G401 (cell line): ENCODE measurements at regions not wholly inside any gene's neighbourhood (a gene's known extent, or its start where the extent isn't known, plus 50 kb on each side); places are given as distances from the start of the nearest gene placed in this dataset.
"Not testable (repeated sequence)": the region's sequence is repeated elsewhere in the genome, so short reads cannot be mapped to it uniquely, and the experiment has no call there.

Source experiments
- DNase-seq: peaks from one replicate; pipeline ENCODE4 v3.0.0-alpha.2; 2015; ENCODE audit warnings: low spot score
- in situ Hi-C: cut with HindIII; loops from 2 replicates; pipeline ENCODE4 v1.10.0; 2016; ENCODE audit warnings: low sequenced_read_pairs, mixed read lengths

DNA sequence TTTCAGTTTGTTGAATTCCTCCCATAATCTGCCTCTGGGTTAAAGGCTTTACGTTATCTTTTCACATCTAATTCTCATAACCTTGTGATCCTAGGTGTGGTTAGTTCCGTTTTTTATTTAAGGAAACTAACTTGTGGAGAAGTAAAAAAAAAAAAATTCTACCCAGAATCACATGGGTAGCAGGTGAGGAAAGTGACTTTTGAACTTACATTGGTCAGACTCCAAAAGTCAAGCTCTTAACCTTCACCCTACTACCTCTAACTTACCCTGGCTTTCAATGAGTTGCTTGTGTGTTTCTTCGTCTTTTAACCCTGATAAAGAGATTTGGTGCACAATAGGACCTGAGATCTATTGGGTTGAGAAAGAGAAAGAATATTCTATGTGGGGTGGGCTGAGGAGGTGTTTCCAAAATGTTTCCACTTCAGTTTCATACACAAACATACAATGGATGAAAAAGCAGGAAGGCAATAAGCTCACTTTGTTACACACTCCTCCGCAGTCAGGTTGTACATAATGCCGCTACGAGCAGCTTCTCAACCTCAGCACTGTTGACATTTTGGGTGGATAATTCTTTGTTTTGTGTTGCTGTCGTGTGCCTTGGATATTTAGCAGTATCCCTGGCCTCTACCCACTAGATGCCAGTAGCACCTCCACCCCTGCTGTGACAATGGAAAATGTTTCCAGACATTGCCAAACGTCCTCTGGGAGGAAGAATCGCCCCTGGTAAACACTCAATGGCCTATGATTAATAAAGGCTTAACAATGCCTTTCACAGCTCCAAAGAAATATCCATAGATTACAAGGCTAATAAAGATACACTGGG is 193.0 kb upstream of the ZNF217 start:
- no peak for DNase-seq
- in situ Hi-C loops: no loop called here

GRCh38 chr20:53786071-53786444 is 192.4 kb upstream of the ZNF217 start:
- in situ Hi-C loops: no loop called here
- DNase-seq: no peak

DNA sequence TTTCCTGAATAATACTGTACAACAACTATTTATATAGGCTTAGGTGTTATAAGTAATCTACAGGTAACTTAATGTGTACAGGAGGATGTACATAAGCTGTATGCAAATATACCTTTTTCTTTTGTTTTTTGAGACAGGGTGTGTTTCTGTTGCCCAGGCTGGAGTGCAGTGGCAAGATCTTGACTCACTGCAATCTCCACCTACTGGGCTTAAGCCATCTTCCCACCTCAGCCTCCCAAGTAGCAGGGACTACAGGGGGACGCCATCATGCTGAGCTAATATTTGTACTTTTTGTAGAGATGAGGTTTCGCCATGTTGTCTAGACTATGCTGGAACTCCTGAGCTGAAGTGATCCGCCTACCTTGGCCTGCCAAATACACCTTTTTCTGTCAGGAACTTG is 191.7 kb upstream of the ZNF217 start:
- no peak for DNase-seq
- in situ Hi-C loops: no loop called here

- DNase-seq: no peak
- in situ Hi-C loops: no loop called here
Measured at GRCh38 chr20:53783768-53784167, 190.1 kb upstream of the ZNF217 start.

DNA sequence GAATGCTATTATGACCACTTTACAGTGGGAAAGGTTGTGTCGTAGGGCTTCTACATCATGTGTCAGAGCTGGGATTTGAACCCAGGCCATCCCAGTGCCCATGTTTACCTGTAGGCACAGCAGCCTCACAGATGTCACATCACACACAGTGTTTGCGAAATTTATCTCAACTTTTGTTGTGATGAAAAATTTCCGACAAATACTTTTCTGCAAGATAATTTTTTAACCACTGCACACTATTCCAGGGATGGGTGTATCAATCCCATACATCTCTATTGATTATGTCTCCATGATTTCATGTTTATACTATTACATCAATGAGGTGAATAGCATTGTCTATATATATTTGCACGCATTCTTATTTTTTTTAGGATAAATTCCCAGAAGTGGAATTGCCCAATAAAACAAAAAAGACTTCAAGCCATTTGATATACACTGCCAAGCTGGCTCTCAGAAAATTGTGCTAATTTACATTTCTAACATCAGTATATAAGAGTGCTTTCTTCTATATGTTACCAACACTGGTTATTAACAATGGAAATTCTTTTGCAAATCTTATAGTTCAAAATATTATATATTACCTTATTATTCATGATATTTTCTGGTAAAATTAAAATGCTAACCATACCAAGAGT is 189.1 kb upstream of the ZNF217 start:
- no peak for DNase-seq
- in situ Hi-C loops: no loop called here

GRCh38 chr20:53779822-53780221 is 186.2 kb upstream of the ZNF217 start:
- no peak for DNase-seq
- in situ Hi-C loops: no loop called here

- in situ Hi-C loops: no loop called here
- DNase-seq: no peak
Measured at GRCh38 chr20:53778736-53779135, 185.1 kb upstream of the ZNF217 start.

DNA sequence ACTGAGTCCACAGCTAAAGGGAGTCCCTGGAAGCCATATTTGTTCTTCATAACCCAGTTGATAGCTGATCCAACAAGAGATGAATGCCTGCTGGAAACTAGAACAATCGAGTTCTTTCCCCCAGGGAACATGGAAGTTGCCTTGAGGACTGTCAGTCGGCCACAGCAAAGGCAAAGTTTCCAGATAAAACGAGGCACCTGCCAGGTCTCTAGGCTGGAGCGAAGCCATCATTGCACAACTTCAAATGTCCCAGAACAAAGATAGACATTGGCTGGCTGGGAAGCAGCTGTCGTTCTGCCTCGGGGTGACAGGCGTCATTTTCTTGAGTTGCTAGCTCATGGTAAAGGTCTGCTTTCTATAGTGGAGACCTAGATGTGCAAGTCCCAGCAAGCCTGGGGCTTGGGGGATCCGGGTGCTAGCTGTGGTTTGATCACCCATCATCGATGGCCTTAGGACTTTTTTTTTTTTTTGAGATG is 184.4 kb upstream of the ZNF217 start:
- in situ Hi-C loops: no loop called here
- no peak for DNase-seq

DNA sequence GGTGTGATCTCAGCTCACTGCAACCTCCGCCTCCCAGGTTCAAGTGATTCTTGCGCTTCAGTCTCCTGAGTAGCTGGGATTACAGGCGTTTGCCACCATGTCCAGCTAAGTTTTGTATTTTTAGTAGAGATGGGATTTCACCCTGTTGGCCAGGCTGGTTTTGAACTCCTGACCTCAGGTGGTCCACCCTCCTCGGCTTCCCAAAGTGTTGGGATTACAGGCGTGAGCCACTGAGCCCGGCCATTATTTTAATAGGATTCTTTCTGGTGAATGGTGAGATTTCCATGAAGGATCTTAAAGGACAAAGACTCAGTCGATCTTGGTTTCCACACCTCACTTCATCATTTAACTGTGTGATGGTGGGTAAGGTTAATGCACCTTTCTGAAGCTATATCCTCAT is 183.8 kb upstream of the ZNF217 start:
- in situ Hi-C loops, DNase-seq: not testable (repeated sequence)

DNA sequence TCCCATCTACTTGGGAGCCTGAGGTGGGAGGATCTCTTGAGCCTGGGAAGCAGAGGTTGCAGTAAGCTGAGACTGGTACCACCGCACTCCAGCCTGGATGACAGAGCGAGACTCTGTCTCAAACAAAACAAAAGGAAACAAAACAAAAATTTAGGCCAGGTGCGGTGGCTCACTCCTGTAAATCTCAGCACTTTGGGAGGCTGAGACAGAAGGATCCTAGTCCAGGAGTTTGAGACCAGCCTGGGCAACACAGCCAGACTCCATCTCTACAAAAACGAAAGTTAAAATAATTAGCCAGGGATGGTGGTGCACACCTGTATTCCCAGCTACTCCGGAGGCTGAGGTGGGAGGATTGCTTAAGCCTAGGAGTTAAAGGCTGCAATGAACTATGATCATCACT is 183.2 kb upstream of the ZNF217 start:
- DNase-seq: no peak
- in situ Hi-C loops: no loop called here

DNA sequence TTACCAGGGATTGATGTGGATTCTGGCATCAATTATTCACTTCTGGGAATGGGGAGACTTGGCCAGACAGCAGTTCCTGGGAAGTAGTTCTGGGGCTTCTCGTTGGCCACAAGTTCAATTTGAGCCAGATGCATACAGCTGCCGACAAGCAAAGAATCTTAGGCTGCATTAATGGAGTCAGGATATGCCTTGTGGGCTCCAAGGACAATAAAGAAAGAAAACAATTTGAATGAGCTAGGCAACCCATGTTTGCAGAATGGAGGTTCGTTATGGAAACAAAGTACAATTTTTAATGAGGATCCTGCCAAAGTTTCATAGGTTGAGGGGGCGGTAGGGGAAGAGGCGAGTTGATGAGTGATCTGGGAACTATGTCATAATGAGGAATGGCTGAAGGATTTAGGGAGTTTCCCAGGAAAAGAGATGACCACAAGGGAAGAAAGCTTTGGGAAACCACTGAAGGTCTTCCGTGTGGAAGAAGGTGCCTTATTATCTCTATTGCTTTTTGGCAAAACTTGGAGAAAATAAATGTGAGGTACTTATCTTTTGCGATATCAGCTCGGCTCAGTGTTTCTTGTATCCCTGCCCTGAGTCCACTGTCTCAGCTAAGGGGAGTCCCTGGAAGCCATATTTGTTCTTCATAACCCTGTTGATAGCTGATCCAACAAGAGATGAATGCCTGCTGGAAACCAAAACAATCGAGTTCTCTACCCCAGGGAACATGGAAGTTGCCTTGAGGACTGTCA is 181.0 kb upstream of the ZNF217 start:
- in situ Hi-C loops: no loop called here
- no peak for DNase-seq

- DNase-seq: no peak
- in situ Hi-C loops: no loop called here
Measured at GRCh38 chr20:53773792-53774401, 180.3 kb upstream of the ZNF217 start.

- in situ Hi-C loops, DNase-seq: not testable (repeated sequence)
Measured at GRCh38 chr20:53773066-53773791, 179.6 kb upstream of the ZNF217 start.

DNA sequence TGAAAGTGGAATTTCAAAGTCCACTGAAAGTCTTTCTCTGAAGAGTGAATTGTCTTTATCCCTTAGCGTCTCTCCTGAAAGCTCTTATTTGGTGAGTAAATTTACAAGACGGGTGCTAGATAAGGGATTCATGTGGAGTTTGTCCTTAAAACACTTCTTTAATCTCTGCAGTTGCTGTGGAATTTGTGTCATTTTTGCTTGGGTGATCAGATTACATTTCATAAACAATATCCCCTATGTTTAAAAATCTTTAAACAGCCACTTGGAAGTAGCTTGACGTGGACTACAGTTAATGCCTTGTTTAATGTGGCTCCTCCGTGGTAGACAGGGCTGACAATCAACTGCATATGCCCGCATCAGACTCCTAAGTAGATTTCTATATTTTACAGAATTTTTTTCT is 175.4 kb upstream of the ZNF217 start:
- in situ Hi-C loops: no loop called here
- no peak for DNase-seq

DNA sequence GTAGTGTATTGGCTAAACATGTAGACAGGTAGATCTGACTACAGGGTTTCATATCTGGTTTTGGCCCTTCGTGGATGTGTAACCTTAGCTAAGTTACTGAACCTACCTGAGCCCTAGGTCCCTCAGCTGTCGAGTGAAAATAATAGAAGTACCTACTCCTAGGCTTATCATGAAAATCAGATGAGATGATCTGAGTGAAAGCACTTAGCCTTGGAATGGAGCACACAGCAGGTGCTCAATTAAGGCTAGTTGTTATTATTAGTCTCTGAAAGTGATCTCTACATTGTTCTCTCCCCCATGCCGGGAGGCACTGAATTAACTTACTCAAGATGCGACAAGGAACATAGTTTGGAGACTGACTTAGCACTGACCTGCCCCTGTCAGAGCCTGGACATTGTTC is 174.7 kb upstream of the ZNF217 start:
- in situ Hi-C loops: no loop called here
- no peak for DNase-seq

DNA sequence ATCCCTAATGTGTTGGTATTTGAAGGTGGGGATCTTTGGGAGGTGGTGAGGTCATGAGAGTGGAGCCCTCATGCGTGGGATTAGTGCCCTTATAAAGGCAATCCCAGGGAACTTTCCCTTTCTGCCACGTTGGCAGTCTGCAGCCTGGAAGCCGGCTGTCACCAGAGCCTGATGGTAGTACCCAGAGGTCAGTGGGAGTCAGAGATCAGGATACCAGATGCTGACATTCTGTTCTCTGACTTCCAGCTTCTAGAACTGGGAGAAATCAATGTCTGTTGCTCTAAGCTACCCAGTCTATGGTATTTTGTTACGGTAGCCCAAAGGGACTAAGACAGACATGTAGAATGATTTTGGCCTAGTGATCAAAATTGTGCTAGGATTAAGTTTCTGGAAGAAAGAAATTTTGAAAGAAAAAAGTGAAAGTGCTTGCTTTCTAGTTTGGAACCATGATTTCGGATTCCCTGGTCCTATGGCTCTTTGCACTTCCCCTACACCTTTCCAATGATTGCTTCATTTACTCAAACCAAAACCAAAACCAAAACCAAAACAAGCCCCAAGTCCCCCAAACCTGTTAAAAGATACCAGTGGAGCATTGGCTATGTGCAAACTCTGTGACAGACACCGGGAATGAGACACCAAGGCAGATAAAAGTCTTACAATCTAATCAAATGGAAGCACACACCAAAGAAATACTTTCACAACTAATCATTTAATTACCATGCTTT is 173.7 kb upstream of the ZNF217 start:
- DNase-seq: no peak
- in situ Hi-C loops: no loop called here

- in situ Hi-C loops: no loop called here
- no peak for DNase-seq
Measured at GRCh38 chr20:53764415-53764800, 170.8 kb upstream of the ZNF217 start.

DNA sequence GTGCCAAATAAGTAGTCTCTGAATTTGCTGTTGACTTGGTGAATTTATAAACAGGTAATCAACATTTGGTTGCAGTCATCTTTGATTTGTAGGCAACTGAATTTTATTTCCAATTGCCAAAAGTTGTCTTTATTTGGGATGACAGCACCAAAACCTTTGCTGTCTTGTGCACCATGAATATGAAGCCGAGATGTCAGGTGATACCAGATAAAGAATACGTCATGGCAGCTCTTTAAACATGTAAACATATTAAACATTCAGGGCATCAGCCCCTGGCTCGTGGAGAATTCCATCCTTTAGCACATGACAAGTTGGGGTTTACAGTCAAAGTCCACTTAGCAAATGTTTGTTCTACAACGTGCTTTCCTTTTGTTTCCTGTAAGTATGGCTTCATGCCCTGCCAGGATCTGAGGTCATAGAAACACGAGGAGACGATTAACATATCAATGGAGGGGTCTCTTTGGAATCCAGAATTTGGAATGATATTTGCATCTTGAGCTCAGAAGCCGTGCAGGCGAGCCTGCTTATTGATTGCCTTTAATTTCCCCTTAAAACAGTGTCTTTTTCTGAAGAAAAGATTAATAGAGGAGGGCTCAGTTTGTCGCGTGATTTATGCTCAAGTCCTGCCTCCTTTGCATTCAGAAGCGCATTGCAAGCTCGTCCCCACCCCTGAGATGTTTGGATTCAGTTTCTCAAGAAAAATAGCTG is 170.2 kb upstream of the ZNF217 start:
- in situ Hi-C loops: no loop called here
- no peak for DNase-seq
